Skeletal muscle cell (primary cell): ENCODE measurements at regions not wholly inside any gene's neighbourhood (a gene's known extent, or its start where the extent isn't known, plus 50 kb on each side); places are given as distances from the start of the nearest gene placed in this dataset.
"Not testable (repeated sequence)": the region's sequence is repeated elsewhere in the genome, so short reads cannot be mapped to it uniquely, and the experiment has no call there.

Source experiments
- DNase-seq: peaks from one replicate; pipeline ENCODE4 v3.0.0-alpha.2; 2010; ENCODE audit warnings: low read depth
- H3K4me3 ChIP-seq: 2 replicates; pipeline ENCODE4 v1.5.1; 2011; ENCODE audit warnings: low read depth, mild to moderate bottlenecking, control low read depth, low read length, moderate library complexity

GRCh38 chr9:71518045-71518827 lies 250.1 kb downstream of the CEMIP2 start:
- no peak overlapping the region for H3K4me3 ChIP-seq
- peak; percentile 10 for DNase-seq

GRCh38 chr9:71515626-71516025 lies 252.7 kb downstream of the CEMIP2 start:
- no peak for DNase-seq
- no peak overlapping the region for H3K4me3 ChIP-seq

- no peak for DNase-seq
- no peak overlapping the region for H3K4me3 ChIP-seq
These were observed 253.2 kb downstream of the CEMIP2 start for GRCh38 chr9:71515107-71515506.

GRCh38 chr9:71514344-71514975 lies 253.9 kb downstream of the CEMIP2 start:
- DNase-seq: no peak

GRCh38 chr9:71509054-71509453 lies 259.3 kb downstream of the CEMIP2 start:
- H3K4me3 ChIP-seq: no peak overlapping the region
- no peak for DNase-seq

More at GRCh38 chr9:71514344-71514975, 253.9 kb downstream of the CEMIP2 start:
- H3K4me3 ChIP-seq: no peak overlapping the region

GRCh38 chr9:71508141-71508540 lies 260.2 kb downstream of the CEMIP2 start:
- DNase-seq, H3K4me3 ChIP-seq: not testable (repeated sequence)

- peak; percentile 69 for DNase-seq
- H3K4me3 ChIP-seq: no peak overlapping the region
These were observed 261.5 kb downstream of the CEMIP2 start for GRCh38 chr9:71506821-71507220.

- H3K4me3 ChIP-seq: no peak overlapping the region
- no peak for DNase-seq
These were observed 263.7 kb downstream of the CEMIP2 start for GRCh38 chr9:71504636-71505035.

GRCh38 chr9:71498691-71499090 lies 269.6 kb downstream of the CEMIP2 start:
- no peak overlapping the region for H3K4me3 ChIP-seq
- no peak for DNase-seq

- DNase-seq: no peak
- H3K4me3 ChIP-seq: no peak overlapping the region
These were observed 277.5 kb downstream of the CEMIP2 start for GRCh38 chr9:71490810-71491209.

- no peak for DNase-seq
- no peak overlapping the region for H3K4me3 ChIP-seq
These were observed 281.3 kb downstream of the CEMIP2 start for GRCh38 chr9:71487061-71487460.

- no peak for DNase-seq
These were observed 283.0 kb downstream of the CEMIP2 start for GRCh38 chr9:71485326-71485725.

GRCh38 chr9:71483436-71483835 lies 284.9 kb downstream of the CEMIP2 start:
- DNase-seq: no peak
- H3K4me3 ChIP-seq: no peak overlapping the region

More at GRCh38 chr9:71485326-71485725, 283.0 kb downstream of the CEMIP2 start:
- H3K4me3 ChIP-seq: no peak overlapping the region

- DNase-seq: no peak
- no peak overlapping the region for H3K4me3 ChIP-seq
These were observed 288.7 kb downstream of the CEMIP2 start for GRCh38 chr9:71479621-71480020.

GRCh38 chr9:71472400-71472799 lies 295.9 kb downstream of the CEMIP2 start:
- DNase-seq: no peak
- H3K4me3 ChIP-seq: no peak overlapping the region

GRCh38 chr9:71465392-71465791 lies 302.9 kb downstream of the CEMIP2 start:
- no peak overlapping the region for H3K4me3 ChIP-seq
- DNase-seq: no peak

GRCh38 chr9:71459082-71459481 lies 309.2 kb downstream of the CEMIP2 start:
- H3K4me3 ChIP-seq: no peak overlapping the region
- DNase-seq: no peak

- H3K4me3 ChIP-seq: peak overlapping the region; percentile 52
- DNase-seq: peak; percentile 6
These were observed 321.6 kb downstream of the CEMIP2 start for GRCh38 chr9:71446473-71447411.

GRCh38 chr9:71446106-71446472 lies 322.2 kb downstream of the CEMIP2 start:
- peak overlapping the region; percentile 52 for H3K4me3 ChIP-seq
- DNase-seq: no peak

GRCh38 chr9:71442937-71443336 lies 321.5 kb upstream of the TRPM3 start:
- H3K4me3 ChIP-seq: no peak overlapping the region
- DNase-seq: no peak
